ENCODE measurements at regions not wholly inside any gene's neighbourhood (a gene's known extent, or its start where the extent isn't known, plus 50 kb on each side); places are given as distances from the start of the nearest gene placed in this dataset.
"Not testable (repeated sequence)": the region's sequence is repeated elsewhere in the genome, so short reads cannot be mapped to it uniquely, and the experiment has no call there.

GRCh38 chrX:3896755-3897154 is 183.3 kb upstream of the PRKX start:
- not testable (repeated sequence) for DNase-seq (ENCODE audit: extremely low read depth, low read depth)

- DNase-seq (ENCODE audit: extremely low read depth, low read depth) = not testable (repeated sequence)
Measured at GRCh38 chrX:3882553-3882920, 169.1 kb upstream of the PRKX start.

GRCh38 chrX:3881898-3882552 is 168.6 kb upstream of the PRKX start:
- not testable (repeated sequence) for DNase-seq (ENCODE audit: extremely low read depth, low read depth)

- DNase-seq (ENCODE audit: extremely low read depth, low read depth) = not testable (repeated sequence)
Measured at GRCh38 chrX:3881255-3881895, 167.9 kb upstream of the PRKX start.

GRCh38 chrX:3876393-3876792 is 162.9 kb upstream of the PRKX start:
- not testable (repeated sequence) for DNase-seq (ENCODE audit: extremely low read depth, low read depth)

GRCh38 chrX:3875638-3876037 is 162.2 kb upstream of the PRKX start:
- DNase-seq (ENCODE audit: extremely low read depth, low read depth) = not testable (repeated sequence)

- not testable (repeated sequence) for DNase-seq (ENCODE audit: extremely low read depth, low read depth)
Measured at GRCh38 chrX:3872226-3872879, 158.9 kb upstream of the PRKX start.

- not testable (repeated sequence) for DNase-seq (ENCODE audit: extremely low read depth, low read depth)
Measured at GRCh38 chrX:3867067-3867831, 153.8 kb upstream of the PRKX start.

- DNase-seq (ENCODE audit: extremely low read depth, low read depth) = not testable (repeated sequence)
Measured at GRCh38 chrX:3858332-3858731, 144.9 kb upstream of the PRKX start.

- not testable (repeated sequence) for DNase-seq (ENCODE audit: extremely low read depth, low read depth)
Measured at GRCh38 chrX:3843522-3844145, 130.2 kb upstream of the PRKX start.

- not testable (repeated sequence) for DNase-seq (ENCODE audit: extremely low read depth, low read depth)
Measured at GRCh38 chrX:3842822-3843521, 129.5 kb upstream of the PRKX start.

GRCh38 chrX:3838754-3839153 is 125.3 kb upstream of the PRKX start:
- not testable (repeated sequence) for DNase-seq (ENCODE audit: extremely low read depth, low read depth)

- DNase-seq (ENCODE audit: extremely low read depth, low read depth) = not testable (repeated sequence)
Measured at GRCh38 chrX:3837958-3838643, 124.7 kb upstream of the PRKX start.

GRCh38 chrX:3837211-3837610 is 123.8 kb upstream of the PRKX start:
- DNase-seq (ENCODE audit: extremely low read depth, low read depth) = not testable (repeated sequence)

GRCh38 chrX:3833761-3834542 is 120.5 kb upstream of the PRKX start:
- not testable (repeated sequence) for DNase-seq (ENCODE audit: extremely low read depth, low read depth)

- not testable (repeated sequence) for DNase-seq (ENCODE audit: extremely low read depth, low read depth)
Measured at GRCh38 chrX:3830020-3830419, 116.6 kb upstream of the PRKX start.

GRCh38 chrX:3829041-3829531 is 115.6 kb upstream of the PRKX start:
- not testable (repeated sequence) for DNase-seq (ENCODE audit: extremely low read depth, low read depth)

GRCh38 chrX:3828378-3829040 is 115.1 kb upstream of the PRKX start:
- not testable (repeated sequence) for DNase-seq (ENCODE audit: extremely low read depth, low read depth)

Data from AG09319 (cell line).